ENCODE measurements at regions not wholly inside any gene's neighbourhood (a gene's known extent, or its start where the extent isn't known, plus 50 kb on each side); places are given as distances from the start of the nearest gene placed in this dataset.

GRCh38 chr5:147170603-147171002 is 64.2 kb upstream of the STK32A start:
- FAIRE-seq = no peak

GRCh38 chr5:147174671-147175265 is 60.1 kb upstream of the STK32A start:
- no peak for FAIRE-seq

GRCh38 chr5:147175516-147176097 is 59.2 kb upstream of the STK32A start:
- no peak for FAIRE-seq

- FAIRE-seq = no peak
These were observed 58.4 kb upstream of the STK32A start for GRCh38 chr5:147176422-147176821.

- no peak for FAIRE-seq
These were observed 57.5 kb upstream of the STK32A start for GRCh38 chr5:147177125-147177840.

- no peak for FAIRE-seq
These were observed 55.2 kb upstream of the STK32A start for GRCh38 chr5:147179562-147180147.

- no peak for FAIRE-seq
These were observed 54.1 kb upstream of the STK32A start for GRCh38 chr5:147180751-147181150.
